GM21381 (cell line): ENCODE measurements at regions not wholly inside any gene's neighbourhood (a gene's known extent, or its start where the extent isn't known, plus 50 kb on each side); places are given as distances from the start of the nearest gene placed in this dataset.
"Not testable (repeated sequence)": the region's sequence is repeated elsewhere in the genome, so short reads cannot be mapped to it uniquely, and the experiment has no call there.

Experiments used
- ATAC-seq: cut with Tn5 transposase; IDR thresholded peaks from one replicate; pipeline ENCODE4 v1.9.1; 2021; ENCODE audit warnings: mild to moderate bottlenecking, moderate library complexity; ENCODE audit not compliant: unreplicated experiment

GRCh38 chr16:61435346-61435745 is 600.9 kb downstream of the CDH8 start:
- ATAC-seq: no peak

- ATAC-seq: no peak
Measured at GRCh38 chr16:61432421-61432820, 603.8 kb downstream of the CDH8 start.

- no peak for ATAC-seq
Measured at GRCh38 chr16:61421111-61421510, 615.1 kb downstream of the CDH8 start.

- ATAC-seq: no peak
Measured at GRCh38 chr16:61419791-61420190, 616.4 kb downstream of the CDH8 start.

- ATAC-seq: not testable (repeated sequence)
Measured at GRCh38 chr16:61418802-61419201, 617.4 kb downstream of the CDH8 start.

- ATAC-seq: no peak
Measured at GRCh38 chr16:61415126-61415525, 621.1 kb downstream of the CDH8 start.

- ATAC-seq: no peak
Measured at GRCh38 chr16:61413021-61413420, 623.2 kb downstream of the CDH8 start.

GRCh38 chr16:61412562-61412961 is 623.7 kb downstream of the CDH8 start:
- no peak for ATAC-seq

GRCh38 chr16:61409604-61410003 is 626.6 kb downstream of the CDH8 start:
- no peak for ATAC-seq

- ATAC-seq: no peak
Measured at GRCh38 chr16:61403386-61403785, 632.9 kb downstream of the CDH8 start.

- no peak for ATAC-seq
Measured at GRCh38 chr16:61391896-61392295, 644.3 kb downstream of the CDH8 start.

- no peak for ATAC-seq
Measured at GRCh38 chr16:61390965-61391637, 645.1 kb downstream of the CDH8 start.

GRCh38 chr16:61385392-61386071 is 650.7 kb downstream of the CDH8 start:
- no peak for ATAC-seq

- no peak for ATAC-seq
Measured at GRCh38 chr16:61382435-61382834, 653.8 kb downstream of the CDH8 start.

- no peak for ATAC-seq
Measured at GRCh38 chr16:61379311-61379710, 656.9 kb downstream of the CDH8 start.

- ATAC-seq: no peak
Measured at GRCh38 chr16:61374071-61374470, 662.2 kb downstream of the CDH8 start.

GRCh38 chr16:61371881-61372280 is 664.4 kb downstream of the CDH8 start:
- ATAC-seq: no peak

- ATAC-seq: no peak
Measured at GRCh38 chr16:61371388-61371787, 664.9 kb downstream of the CDH8 start.

GRCh38 chr16:61370564-61370963 is 665.7 kb downstream of the CDH8 start:
- no peak for ATAC-seq

- no peak for ATAC-seq
Measured at GRCh38 chr16:61366006-61366405, 670.2 kb downstream of the CDH8 start.

- no peak for ATAC-seq
Measured at GRCh38 chr16:61364990-61365389, 671.2 kb downstream of the CDH8 start.

- ATAC-seq: no peak
Measured at GRCh38 chr16:61362585-61362984, 673.7 kb downstream of the CDH8 start.

- ATAC-seq: no peak
Measured at GRCh38 chr16:61344791-61345190, 691.4 kb downstream of the CDH8 start.
